ENCODE measurements at regions not wholly inside any gene's neighbourhood (a gene's known extent, or its start where the extent isn't known, plus 50 kb on each side); places are given as distances from the start of the nearest gene placed in this dataset.

- no peak for TF ChIP-seq CTCF (IDR thresholded peaks at IDR 0.05)
- TF ChIP-seq POLR2A (IDR thresholded peaks at IDR 0.05), result no peak
- TF ChIP-seq EP300 (IDR thresholded peaks at IDR 0.05; ENCODE audit: low read depth), result no peak
- no peak for TF ChIP-seq POLR2AphosphoS5 (IDR thresholded peaks at IDR 0.05)
Measured at GRCh38 chr3:195009616-195010015, 261.3 kb downstream of the XXYLT1 start.

Measured in transverse colon (tissue), 4 donors.